GM12878 (cell line): ENCODE measurements at regions not wholly inside any gene's neighbourhood (a gene's known extent, or its start where the extent isn't known, plus 50 kb on each side); places are given as distances from the start of the nearest gene placed in this dataset.

Experiments
- ATAC-seq: fragments of 200-7000 bp; cut with Tn5 transposase; 3 replicates; pipeline ENCODE4 v1.9.1; 2020; ENCODE audit warnings: mild to moderate bottlenecking, moderate library complexity
- BruUV-seq: library from RNA; stranded (reverse); fragments of 400-500 nt; replicated peaks from 2 replicates; lab custom pipeline; 2021; lab: Mats Ljungman, UMichigan
- CTCF ChIA-PET: fragments of 300-600 bp; sonication (Branson Sonifier 250); formaldehyde crosslinking; extraction: SDS; loops from one replicate; lab custom pipeline; 2021; ENCODE audit warnings: inconsistent platforms; lab: Yijun Ruan, JAX
- POLR2A ChIA-PET: fragments of 350-600 bp; formaldehyde crosslinking; extraction: SDS; loops from one replicate; lab custom pipeline; 2021; ENCODE audit warnings: inconsistent platforms; lab: Charles Lee
- RAD21 ChIA-PET: fragments of 300-600 bp; sonication (Branson Sonifier 250); formaldehyde crosslinking; loops from one replicate; lab custom pipeline; 2023; ENCODE audit warnings: antibody characterized with exemption; ENCODE audit not compliant: unreplicated experiment; lab: Charles Lee
- SMC1A ChIA-PET: fragments of 300-600 bp; sonication (Branson Sonifier 250); formaldehyde crosslinking; loops from one replicate; lab custom pipeline; 2023; ENCODE audit not compliant: unreplicated experiment, uncharacterized antibody; lab: Charles Lee
- DNase-seq: peaks from one replicate; pipeline ENCODE4 v3.0.0-alpha.2; 2011; ENCODE audit warnings: low read depth, low spot score
- FAIRE-seq: peaks from 3 replicates; lab custom pipeline; 2011; peaks lifted over from hg19 to GRCh38; lab: Jason Lieb, UNC
- H2AFZ ChIP-seq: 2 replicates; pipeline ENCODE4 v1.6.0; 2011; ENCODE audit warnings: low read depth, low read length, control low read depth; ENCODE audit not compliant: control insufficient read depth
- H3K27ac ChIP-seq: 2 replicates; pipeline ENCODE4 v1.5.1; 2011; ENCODE audit warnings: control low read depth; ENCODE audit not compliant: control insufficient read depth, insufficient read depth
- H3K27me3 ChIP-seq, 2 experiments: replicated peaks in 1 of 2; 2 replicates each; pipeline versions ENCODE4 v1.6.0 to v1.6.1; 2011; ENCODE audit warnings: low read length in 1 of 2; ENCODE audit not compliant: control insufficient read depth in 2 of 2, insufficient read depth in 2 of 2
- H3K36me3 ChIP-seq, 2 experiments: 2 replicates each; pipeline ENCODE4 v1.5.1; 2011; ENCODE audit warnings: low read length in 1 of 2; ENCODE audit not compliant: control insufficient read depth in 2 of 2, insufficient read depth in 2 of 2
- H3K4me1 ChIP-seq: 2 replicates; pipeline ENCODE4 v1.6.1; 2011; ENCODE audit warnings: mild to moderate bottlenecking, low read length, moderate library complexity, mixed read lengths; ENCODE audit not compliant: control insufficient read depth, insufficient read depth
- H3K4me2 ChIP-seq: 2 replicates; pipeline ENCODE4 v1.6.0; 2011; ENCODE audit warnings: control low read depth; ENCODE audit not compliant: control insufficient read depth, insufficient read depth
- H3K4me3 ChIP-seq: fragments of 200-600 bp; sonication (generic); 2 replicates; pipeline ENCODE4 v1.5.1; 2016
- H3K79me2 ChIP-seq: 2 replicates; pipeline ENCODE4 v1.6.0; 2011; ENCODE audit warnings: low read length; ENCODE audit not compliant: control insufficient read depth, insufficient read depth
- H3K9ac ChIP-seq: 2 replicates; pipeline ENCODE4 v1.8.0; 2011; ENCODE audit warnings: low read length, control low read depth, mixed read lengths; ENCODE audit not compliant: control insufficient read depth, insufficient read depth
- H3K9me3 ChIP-seq: replicated peaks from 3 replicates; pipeline ENCODE4 v1.5.1; 2011; ENCODE audit warnings: mild to moderate bottlenecking, low read length; ENCODE audit not compliant: control insufficient read depth, insufficient read depth
- H4K20me1 ChIP-seq: 2 replicates; pipeline ENCODE4 v1.6.0; 2011; ENCODE audit not compliant: control insufficient read depth, insufficient read depth
- BCLAF1 ChIP-seq: fragments of 450-650 bp; IDR thresholded peaks from 2 replicates; pipeline ENCODE4 v1.6.1; 2017; ENCODE audit warnings: antibody characterized with exemption, mild to moderate bottlenecking, moderate library complexity
- CBFB ChIP-seq: IDR thresholded peaks from 2 replicates; pipeline ENCODE4 v1.6.1; 2016; ENCODE audit warnings: antibody characterized with exemption, low read depth
- CHD1 ChIP-seq: IDR thresholded peaks from 2 replicates; pipeline ENCODE4 v1.6.1; 2012; ENCODE audit warnings: low read depth, low read length, improper control_type of control experiment
- FOS ChIP-seq: IDR thresholded peaks from 3 replicates; pipeline ENCODE4 v1.6.1; 2011; ENCODE audit warnings: borderline replicate concordance; ENCODE audit not compliant: insufficient read length; ENCODE audit errors: extremely low read depth
- KDM1A ChIP-seq: fragments of 200-600 bp; sonication (generic); IDR thresholded peaks from 2 replicates; pipeline ENCODE4 v1.6.1; 2016; ENCODE audit warnings: borderline replicate concordance
- MAX ChIP-seq: IDR thresholded peaks from 2 replicates; pipeline ENCODE4 v1.6.1; 2012; ENCODE audit warnings: low read depth, low read length, improper control_type of control experiment
- MYB ChIP-seq: fragments of 150-350 bp; IDR thresholded peaks from 2 replicates; pipeline ENCODE4 v1.6.1; 2014; ENCODE audit warnings: mild to moderate bottlenecking, low read depth, low read length, borderline replicate concordance
- NKRF ChIP-seq: fragments of 450-650 bp; conservative IDR thresholded peaks from 2 replicates; pipeline ENCODE4 v1.6.1; 2017; ENCODE audit warnings: mild to moderate bottlenecking, moderate library complexity
- NR2C1 ChIP-seq: fragments of 450-650 bp; IDR thresholded peaks from 2 replicates; pipeline ENCODE4 v1.6.1; 2017; ENCODE audit warnings: antibody characterized with exemption, mild to moderate bottlenecking, moderate library complexity
- POU2F2 ChIP-seq: IDR thresholded peaks from 3 replicates; pipeline ENCODE4 v1.6.1; 2011; ENCODE audit warnings: low read depth, mild to moderate bottlenecking, low read length, borderline replicate concordance
- RAD21 ChIP-seq: IDR thresholded peaks from 2 replicates; pipeline ENCODE4 v1.6.1; 2011; ENCODE audit warnings: mild to moderate bottlenecking, low read depth, low read length, moderate library complexity; ENCODE audit not compliant: insufficient read depth
- RAD51 ChIP-seq: fragments of 450-650 bp; IDR thresholded peaks from 2 replicates; pipeline ENCODE4 v1.6.1; 2016; ENCODE audit warnings: moderate library complexity, mild to moderate bottlenecking, inconsistent platforms
- RB1 ChIP-seq: fragments of 450-650 bp; formaldehyde crosslinking; IDR thresholded peaks from 2 replicates; pipeline ENCODE4 v1.6.1; 2017; ENCODE audit warnings: mild to moderate bottlenecking, borderline replicate concordance
- SIX5 ChIP-seq: IDR thresholded peaks from 2 replicates; pipeline ENCODE4 v1.6.1; 2011; ENCODE audit warnings: mild to moderate bottlenecking, low read depth, low read length, moderate library complexity; ENCODE audit not compliant: severe bottlenecking
- SKIL ChIP-seq: fragments of 450-650 bp; IDR thresholded peaks from 2 replicates; pipeline ENCODE4 v1.6.1; 2017; ENCODE audit warnings: mild to moderate bottlenecking, low read depth, inconsistent platforms; ENCODE audit not compliant: poor library complexity, severe bottlenecking
- STAT3 ChIP-seq: IDR thresholded peaks from 2 replicates; pipeline ENCODE4 v1.6.1; 2011; ENCODE audit warnings: low read depth, low read length, improper control_type of control experiment
- SUZ12 ChIP-seq: fragments of 200-600 bp; sonication (generic); IDR thresholded peaks from one replicate; pipeline ENCODE4 v1.6.1; 2018; ENCODE audit warnings: antibody characterized with exemption, mild to moderate bottlenecking; ENCODE audit not compliant: unreplicated experiment
- YY1 ChIP-seq: IDR thresholded peaks from 2 replicates; pipeline ENCODE4 v1.6.1; 2011; ENCODE audit warnings: low read depth, mild to moderate bottlenecking, low read length
- ZBED1 ChIP-seq: IDR thresholded peaks from 2 replicates; pipeline ENCODE4 v1.6.1; 2016; ENCODE audit warnings: borderline replicate concordance
- WGBS: methylation state at CpG from one replicate; pipeline ENCODE4 v1.1.6; 2016; ENCODE audit warnings: low lambda C conversion rate; ENCODE audit not compliant: insufficient replicate concordance, insufficient coverage; ENCODE audit errors: missing lambda C conversion rate; 5-methylcytosine and 5-hydroxymethylcytosine counted together
- in situ Hi-C: fragments of 300-500 bp; cut with MboI; formaldehyde crosslinking; loops from 9 replicates; pipeline ENCODE4 v1.14.3; 2018; ENCODE audit warnings: mixed read lengths
- intact Hi-C: fragments of 100-400 bp; cut with micrococcal nuclease; formaldehyde crosslinking; loops from one replicate; pipeline ENCODE4 v1.14.2; 2022; ENCODE audit not compliant: unreplicated experiment

GRCh38 chr3:22704166-22704565 is 499.0 kb upstream of the UBE2E2 start:
- in situ Hi-C loops = no loop called here

More at GRCh38 chr3:22704166-22704565, 499.0 kb upstream of the UBE2E2 start:
- H3K4me3 ChIP-seq = no peak overlapping the region
- H3K36me3 ChIP-seq = no peaks in the 10 kb centered on the region
- H4K20me1 ChIP-seq = no peaks in the 10 kb centered on the region
- FAIRE-seq = no peak
- no peak for ATAC-seq
- ChIA-PET SMC1A (no interaction called here), CTCF (no interaction called here), RAD21 (no interaction called here), POLR2A (no interaction called here)
- no peak for DNase-seq
- no peaks in the 10 kb centered on the region for H3K4me1 ChIP-seq
- 32% methylated on average over 3 of the region's 3 CpGs for WGBS
- no TSS peak for BruUV-seq
- intact Hi-C loops = no loop called here
- H2AFZ ChIP-seq = no peak overlapping the region
- H3K9me3 ChIP-seq = no peaks in the 10 kb centered on the region
- H3K79me2 ChIP-seq = no peaks in the 10 kb centered on the region
- TF ChIP-seq STAT3 (no peak), RB1 (no peak), MAX (no peak), SIX5 (no peak), NR2C1 (no peak), POU2F2 (no peak), CBFB (no peak), BCLAF1 (no peak), SKIL (no peak), FOS (no peak), RAD21 (no peak), SUZ12 (no peak), YY1 (no peak), MYB (no peak), NKRF (no peak), ZBED1 (no peak), RAD51 (no peak), KDM1A (no peak), CHD1 (no peak)
- H3K4me2 ChIP-seq = no peak overlapping the region
- no peak overlapping the region for H3K27ac ChIP-seq
- no peaks in the 10 kb centered on the region for H3K27me3 ChIP-seq
- H3K9ac ChIP-seq = no peak overlapping the region
